HG02588 (cell line): ENCODE measurements at regions not wholly inside any gene's neighbourhood (a gene's known extent, or its start where the extent isn't known, plus 50 kb on each side); places are given as distances from the start of the nearest gene placed in this dataset.

Experiments
- ATAC-seq: cut with Tn5 transposase; IDR thresholded peaks from one replicate; pipeline ENCODE4 v1.9.1; 2021; ENCODE audit warnings: mild to moderate bottlenecking, moderate library complexity; ENCODE audit not compliant: unreplicated experiment

DNA sequence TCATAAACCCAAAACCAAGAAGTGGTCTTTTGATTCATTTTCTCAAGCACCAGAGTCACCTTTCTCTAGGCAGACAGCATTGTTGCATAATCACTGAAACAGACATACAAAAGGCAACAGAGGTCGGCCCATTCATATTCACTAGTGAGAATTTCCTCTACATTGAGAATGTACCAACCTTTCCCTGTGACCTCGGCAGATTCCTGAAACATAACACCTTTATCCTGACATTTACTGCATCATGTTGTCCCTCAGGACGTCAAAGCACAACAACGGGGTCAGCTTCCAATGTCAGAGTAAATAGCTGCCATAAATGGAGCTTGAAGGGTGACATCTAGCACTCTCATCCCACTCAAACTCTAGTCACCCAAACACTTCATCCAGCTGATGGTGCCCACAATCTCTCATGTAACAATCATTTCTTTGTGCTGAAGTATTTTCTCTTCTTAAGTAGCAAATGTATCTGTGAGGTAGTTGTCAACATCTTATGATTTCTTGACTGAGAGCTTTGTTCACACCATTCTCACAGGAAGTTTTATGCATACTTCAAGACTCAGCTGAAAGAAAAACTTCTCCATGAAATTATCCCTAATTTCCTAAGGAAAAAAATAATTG lies 802.6 kb upstream of the CHAC2 start:
- no peak for ATAC-seq

DNA sequence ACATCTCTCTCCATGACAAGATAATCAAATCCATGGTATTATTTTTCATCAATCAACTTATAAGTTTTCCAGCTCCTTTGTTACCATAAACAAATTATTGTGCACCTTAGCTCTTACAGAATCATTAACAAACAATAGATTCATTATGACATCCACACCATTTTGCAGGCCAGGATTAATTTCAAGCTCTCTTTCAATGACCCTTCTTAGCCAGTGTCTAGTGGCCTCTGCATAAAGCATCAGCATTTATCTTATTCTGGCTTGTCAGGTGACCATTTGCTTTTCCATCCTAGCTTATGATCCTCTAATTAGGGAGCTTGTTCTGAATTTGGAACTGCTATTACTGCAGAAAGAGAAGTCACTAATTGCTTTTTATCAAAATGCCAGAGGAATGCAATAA lies 806.2 kb upstream of the CHAC2 start:
- ATAC-seq: no peak

DNA sequence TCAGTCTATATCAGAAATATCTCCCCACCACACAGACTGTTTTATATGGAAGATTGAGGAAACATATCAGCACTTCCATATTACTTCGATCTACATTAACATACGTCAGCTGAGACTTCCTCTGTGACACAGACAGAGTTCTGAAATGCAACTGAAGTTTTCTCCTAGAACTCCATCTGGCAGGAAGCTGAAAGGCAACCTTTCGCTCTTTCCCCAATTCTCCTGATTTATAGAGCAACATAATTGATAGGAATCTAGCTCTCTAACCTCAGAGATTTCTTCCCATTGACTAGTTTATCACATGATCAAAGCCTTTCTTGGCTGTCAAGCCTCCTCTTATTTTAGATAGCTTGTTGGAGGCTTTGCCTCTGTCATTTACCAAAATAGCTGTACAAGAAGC lies 806.7 kb upstream of the CHAC2 start:
- ATAC-seq: no peak

DNA sequence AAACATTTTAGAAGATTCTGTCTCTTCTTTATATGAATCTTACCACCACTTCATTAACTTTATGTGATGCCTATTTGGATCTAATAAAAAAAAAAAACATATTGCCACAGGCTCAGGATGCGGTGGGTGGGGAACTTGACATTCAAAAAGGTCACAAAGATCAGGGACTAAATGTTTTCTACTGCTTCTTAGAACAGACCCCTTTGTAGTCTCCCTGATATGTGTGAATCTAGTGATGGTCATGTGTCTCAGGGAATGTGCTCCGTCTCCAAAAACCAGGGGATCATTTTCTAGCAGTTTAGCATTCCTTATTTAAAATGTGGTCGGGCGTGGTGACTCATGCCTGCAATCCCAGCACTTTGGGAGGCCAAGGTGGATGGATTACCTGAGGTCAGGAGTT lies 807.8 kb upstream of the CHAC2 start:
- no peak for ATAC-seq

DNA sequence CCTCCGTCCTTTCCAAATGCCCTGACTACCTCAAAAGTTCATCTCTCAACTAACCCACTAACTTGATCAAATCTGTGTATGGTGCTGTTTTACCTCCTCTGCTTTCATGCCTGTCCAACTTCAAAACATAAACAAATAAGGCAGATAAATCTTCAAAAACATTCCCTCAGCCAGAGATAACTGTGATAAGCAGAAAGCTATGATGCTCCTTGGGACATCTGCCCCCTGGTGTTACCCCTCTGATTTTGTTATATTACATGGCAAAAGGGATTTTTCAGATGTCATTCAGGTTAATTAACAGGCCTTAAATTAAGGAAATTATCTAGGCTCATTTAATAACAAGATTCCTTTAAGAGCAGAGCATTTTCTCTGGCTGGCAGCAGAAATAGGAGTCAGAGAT lies 810.8 kb upstream of the CHAC2 start:
- ATAC-seq: no peak

DNA sequence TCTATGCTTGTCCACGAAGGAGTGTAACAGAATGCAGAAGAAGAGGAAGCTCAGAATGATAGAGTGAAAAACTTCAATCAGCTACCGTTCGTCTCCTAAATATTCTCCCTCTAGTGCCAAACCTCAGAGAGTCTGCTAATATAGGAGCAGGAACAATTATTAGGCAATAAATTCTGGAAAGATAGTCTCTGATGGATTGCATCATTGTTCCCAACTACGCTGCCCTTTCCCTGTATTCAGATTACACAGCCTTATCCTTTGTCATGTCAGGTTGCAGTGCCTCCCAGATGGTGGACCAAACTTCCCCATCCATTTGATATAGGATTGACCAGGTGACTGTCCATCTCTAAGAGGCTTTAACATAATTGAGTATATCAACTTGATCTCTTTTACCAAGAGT lies 811.5 kb upstream of the CHAC2 start:
- ATAC-seq: no peak

DNA sequence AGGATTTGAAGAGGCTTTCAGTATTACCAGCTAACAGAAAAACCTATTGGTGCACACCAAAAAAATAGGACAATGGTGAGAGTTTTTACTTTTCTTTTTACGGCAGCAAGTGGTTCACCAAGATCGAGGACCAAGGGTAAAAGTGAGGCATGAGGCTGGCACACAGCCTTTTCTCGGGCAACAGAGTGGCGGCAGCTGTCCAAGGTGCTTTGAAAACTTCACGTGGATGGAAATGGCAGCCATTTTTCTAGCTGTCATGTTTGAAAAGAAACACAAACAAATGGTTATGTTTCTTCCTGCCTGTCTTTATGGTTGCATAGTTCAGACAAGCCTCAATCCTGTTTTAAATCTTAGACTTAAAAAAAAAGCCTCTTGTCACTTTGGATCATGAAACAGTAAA lies 812.5 kb upstream of the CHAC2 start:
- no peak for ATAC-seq

DNA sequence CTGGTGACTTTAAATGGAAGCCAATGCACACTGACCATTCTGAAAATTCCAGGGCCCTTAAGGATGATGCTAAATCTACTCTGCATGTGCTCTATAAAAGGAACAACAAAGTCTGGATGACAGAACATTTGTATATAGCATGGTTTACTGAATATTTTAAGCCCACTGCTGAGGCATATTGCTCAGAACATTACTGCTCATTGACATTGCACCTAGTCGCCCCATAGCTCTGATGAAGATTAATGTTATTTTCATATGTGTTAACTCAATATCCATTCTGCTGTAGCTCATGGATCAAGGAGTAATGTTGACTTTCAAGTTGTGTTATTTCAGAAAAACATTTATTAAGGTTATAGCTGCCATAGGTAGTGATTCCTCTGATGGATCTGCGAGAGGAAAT lies 827.5 kb upstream of the CHAC2 start:
- ATAC-seq: no peak

DNA sequence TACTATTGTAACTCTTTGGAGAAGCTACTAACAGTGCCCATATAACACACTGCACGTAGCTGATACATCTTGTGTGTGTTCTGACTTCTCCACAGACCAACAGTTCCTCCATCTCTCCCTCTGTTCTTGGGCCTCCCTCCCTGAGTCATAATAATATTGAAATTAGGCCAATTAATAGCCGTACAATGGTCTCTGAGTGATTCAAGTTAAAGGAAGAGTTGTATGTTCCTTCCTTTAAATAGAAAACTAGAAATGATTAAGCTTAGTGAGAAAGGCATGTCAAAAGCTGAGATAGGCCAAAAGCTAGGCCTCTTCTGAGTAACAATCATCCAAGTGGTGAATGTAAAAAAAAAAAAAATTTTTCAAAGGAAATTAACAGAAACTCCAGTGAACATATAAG lies 828.4 kb upstream of the CHAC2 start:
- ATAC-seq: no peak

DNA sequence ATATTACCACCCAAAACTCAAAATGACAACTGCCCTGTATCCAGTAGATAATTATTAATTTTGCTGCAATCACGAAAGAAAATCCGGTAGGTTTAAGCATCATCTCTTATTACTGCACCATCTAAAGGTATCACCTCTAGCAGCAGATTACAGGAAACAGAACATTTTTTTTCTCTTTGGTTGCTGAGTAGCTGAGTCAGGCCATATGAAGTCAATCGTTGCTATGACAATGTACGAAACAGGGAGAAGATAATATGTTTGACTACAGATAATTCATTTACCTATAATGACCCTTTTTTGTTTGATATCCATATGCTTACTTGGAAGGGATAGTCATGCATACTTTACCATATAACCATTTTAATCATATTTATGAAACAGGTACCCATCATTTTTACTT lies 831.6 kb upstream of the CHAC2 start:
- ATAC-seq: no peak

DNA sequence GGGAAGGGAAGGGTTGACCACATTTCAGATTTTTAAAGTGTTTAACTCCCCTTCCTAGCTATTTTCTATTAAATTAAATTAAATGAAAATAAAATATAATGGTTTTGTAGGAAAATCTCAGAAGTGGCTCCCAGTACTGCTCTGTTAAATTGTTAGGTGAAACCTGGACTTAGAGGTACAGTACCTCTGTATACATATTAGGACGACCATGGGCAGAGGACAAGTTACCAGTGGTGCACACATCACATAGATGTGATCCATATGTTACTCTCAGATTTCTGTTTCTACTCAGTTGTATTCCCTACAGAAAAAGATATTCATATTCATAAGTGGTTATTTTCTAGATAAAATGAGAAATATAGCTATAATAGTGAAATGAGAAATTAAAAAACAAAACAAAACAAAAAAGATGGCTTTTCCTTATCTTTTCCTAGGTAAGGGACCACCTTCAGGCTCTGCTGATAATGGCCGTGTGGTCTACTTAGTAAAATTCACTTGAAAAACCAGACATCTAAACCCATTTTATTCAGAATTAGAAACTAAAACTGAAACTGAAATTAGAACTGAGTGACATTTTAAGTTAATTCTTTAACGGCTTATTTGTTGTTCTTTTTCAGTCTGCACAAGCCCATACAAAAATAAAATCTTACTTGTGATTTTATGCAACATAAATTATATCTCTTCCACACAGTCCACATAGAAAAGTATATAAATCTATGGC lies 832.5 kb upstream of the CHAC2 start:
- ATAC-seq: peak; percentile 19

DNA sequence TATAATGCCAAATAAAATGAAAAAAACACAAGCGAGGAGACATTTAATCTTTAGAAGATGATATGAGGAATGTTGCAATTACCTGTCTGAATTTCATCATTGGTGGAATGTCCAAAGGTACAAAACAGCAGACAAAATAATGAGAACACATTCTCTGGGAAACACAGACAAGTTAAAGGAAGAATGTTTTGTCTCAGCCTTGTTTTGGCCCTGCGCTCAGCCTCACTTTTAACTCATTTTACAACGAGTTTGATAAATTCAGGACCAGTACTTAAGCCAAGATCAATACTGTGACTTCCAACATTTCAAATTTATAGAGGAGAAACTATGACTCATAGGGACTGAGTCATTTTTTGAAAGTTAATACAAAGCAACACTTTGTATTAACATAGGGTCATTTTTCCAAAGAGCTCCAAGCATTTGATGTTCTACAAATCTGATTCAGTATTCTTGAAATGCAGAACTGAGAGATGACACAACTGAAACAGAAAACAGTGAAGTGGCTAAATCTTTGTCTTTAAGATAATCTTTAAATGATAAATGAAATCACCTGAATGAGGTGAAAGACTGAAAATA lies 833.2 kb upstream of the CHAC2 start:
- ATAC-seq: peak; percentile 70

DNA sequence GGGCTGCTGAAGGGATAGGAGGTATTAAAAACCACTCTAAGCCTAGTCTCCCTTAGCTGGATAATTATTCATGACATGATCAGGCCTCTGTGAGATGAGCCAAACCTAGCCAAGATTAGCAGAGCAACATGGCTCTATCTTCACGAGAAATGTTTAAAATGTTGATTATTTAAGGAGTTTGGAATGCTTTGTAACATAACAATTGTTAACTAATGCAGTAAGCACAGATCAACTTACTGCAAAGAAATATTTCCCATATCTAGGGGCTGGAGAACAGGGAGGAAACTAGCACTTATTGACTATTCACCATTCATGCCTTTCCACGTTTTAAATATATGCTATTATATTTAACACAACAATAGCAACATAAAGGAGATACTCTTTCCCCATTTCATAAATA lies 833.7 kb upstream of the CHAC2 start:
- ATAC-seq: no peak

DNA sequence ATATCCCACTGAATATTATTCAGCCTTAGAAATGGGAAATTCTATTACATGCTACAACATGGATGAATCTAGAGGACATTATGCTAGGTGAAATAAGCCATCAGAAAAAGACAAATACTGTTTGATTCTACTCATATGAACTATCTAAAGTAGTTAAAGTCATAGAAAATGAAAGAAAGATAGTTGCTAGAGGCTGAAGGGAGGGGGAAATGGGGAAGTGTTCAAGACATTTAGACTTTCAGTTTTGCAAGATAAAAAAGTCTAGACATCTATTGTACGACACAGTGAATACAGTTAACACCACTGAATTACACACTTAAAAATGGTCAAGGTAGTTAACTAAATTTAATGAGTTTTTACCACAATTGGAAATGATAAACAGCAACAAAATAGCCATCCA lies 835.9 kb upstream of the CHAC2 start:
- ATAC-seq: peak; percentile 55

DNA sequence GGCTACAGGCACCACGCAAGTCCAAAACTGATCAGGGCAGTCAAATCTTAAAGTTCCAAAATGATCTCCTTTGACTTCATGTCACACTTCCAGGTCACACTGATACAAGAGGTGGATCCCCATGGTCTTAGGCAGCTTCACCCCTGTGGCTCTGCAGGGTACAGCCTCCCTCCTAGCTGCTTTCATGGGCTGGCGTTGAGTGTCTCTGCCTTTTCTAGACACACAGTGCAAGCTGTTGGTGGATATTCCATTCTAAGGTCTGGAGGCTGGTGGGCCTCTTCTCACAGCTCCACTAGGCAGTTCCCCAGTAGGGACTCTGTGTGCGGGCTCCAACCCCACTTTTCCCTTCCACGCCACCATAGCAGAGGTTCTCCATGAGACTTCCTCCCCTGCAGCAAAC lies 838.2 kb upstream of the CHAC2 start:
- no peak for ATAC-seq

DNA sequence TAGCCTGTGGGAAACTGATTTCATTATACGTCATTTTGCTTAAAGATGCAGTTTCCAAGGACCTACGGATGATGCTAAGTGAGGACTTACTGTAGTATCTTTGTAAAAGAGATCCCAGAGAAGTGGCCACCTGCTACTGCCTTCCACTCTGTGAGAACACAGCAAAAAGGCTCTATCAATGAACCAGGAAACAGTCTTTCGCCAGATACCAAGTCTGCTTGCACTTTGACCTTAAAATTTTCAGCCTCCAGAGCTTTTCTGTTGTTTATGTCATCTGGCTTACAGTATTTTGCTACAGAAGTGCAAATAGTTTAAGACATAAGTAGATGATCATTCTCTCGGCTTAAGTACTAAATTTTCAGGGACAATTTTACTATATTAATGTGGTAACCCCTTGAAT lies 847.9 kb upstream of the CHAC2 start:
- ATAC-seq: no peak

DNA sequence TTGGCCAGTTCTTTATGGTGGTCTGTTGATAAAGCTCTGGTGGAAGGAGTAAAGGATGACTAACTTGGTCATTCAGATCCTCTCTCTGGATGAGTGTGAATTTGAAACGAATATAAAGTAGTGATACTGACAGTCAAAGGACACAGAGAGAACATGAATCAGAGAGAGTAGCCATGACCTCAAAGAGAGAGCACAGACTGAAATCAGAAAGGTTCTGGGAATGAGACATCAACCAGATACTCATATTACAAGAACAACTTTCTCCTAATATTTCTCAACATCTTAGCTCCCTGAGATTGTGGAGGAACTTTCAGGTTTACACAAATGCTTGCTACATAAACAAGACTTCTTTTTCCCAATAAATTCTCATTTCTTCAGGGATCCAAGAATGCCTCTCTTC lies 849.1 kb upstream of the CHAC2 start:
- ATAC-seq: no peak

DNA sequence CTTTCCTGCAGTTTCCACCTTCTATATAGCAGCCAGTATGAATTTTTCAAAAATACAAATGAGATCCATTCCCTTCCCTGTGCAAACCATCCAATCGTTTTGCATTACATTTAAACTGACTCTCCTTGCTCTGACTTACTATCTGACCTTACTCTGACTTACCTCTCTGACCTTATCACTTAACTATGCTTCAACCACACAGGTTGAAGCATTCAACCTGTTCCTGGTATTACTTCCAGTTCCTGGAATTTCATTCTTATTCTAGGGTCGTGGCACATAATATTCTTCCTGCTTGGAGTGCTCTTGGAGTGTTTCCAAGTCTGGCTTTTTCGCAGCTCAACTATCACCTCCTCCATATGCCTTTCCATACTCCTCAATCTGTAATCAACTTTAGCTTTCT lies 850.6 kb upstream of the CHAC2 start:
- ATAC-seq: no peak

DNA sequence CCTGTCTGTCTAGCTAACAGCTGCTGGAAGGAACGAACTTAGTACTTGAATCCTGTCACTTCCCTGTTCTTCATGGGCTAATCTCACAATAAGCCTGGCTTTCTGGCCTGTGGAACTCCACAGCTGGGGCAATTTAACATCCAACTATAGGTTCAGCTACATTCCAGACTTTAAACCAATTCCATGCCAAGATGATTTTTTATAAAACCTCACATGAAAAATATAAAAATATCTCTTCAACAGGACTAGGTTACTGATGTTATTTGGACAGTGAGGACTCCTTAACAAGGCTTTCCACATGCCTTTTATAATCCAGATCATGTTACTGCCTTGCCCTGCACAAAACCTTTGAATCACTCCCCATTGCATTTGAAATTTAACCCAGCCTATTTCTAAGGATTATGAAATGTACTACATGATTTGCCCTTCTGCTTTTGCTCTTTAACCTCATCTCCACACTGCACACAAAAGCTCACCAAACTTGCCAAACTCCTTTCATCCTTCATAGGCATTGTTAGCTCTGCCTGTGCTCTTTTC lies 863.2 kb upstream of the CHAC2 start:
- no peak for ATAC-seq

DNA sequence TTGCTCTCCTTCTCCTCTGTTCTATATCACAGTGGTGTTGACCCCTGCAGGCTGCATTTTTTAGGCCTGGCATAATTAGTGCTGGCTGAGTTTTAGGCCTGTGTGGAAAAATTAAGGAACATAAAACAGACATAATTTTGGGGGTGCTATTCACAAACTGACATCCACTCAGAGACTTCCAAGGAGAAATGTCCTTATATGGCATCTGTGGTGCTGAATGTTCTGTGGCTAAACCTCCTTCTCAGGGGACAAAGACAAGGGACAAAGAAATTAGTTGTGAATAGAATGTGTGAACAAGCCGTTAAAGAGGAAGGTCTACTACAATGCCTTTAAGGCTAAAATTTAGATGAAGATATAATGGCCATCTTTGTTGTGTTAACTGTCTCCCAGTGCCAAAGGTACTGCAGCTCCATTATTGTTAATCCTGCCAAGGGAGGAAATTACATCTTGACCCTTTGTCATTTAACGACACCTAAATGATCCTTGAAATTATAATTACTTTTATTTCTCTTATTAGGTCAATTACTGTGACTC lies 870.0 kb upstream of the CHAC2 start:
- no peak for ATAC-seq

DNA sequence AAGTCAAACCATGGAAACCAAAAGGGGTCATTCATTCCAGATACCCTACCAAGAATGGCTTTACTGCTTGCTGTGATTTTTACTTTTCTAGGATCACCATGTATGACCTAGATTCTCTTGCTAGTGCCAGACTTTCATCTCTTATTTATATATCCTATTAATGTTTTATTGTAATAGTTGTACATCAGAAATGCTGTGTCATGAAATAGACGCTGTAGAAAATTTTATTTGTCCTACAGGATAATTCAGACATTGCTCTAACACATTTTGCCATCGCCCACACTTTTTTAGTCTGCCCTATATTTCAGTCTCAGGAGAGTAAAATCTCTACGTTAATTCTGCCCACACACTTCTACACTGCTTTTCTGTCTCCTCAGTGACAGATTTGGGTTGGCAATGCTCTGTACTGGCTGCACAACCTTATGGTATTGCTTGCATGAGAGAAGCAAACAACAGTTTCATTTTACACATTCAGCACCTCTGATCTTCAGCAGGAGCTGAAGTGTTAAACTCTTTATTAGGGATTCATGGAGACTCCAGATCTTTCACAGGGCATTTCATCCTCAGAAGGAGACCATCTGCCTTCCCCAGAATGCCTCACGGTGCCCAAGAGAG lies 871.8 kb upstream of the CHAC2 start:
- no peak for ATAC-seq

DNA sequence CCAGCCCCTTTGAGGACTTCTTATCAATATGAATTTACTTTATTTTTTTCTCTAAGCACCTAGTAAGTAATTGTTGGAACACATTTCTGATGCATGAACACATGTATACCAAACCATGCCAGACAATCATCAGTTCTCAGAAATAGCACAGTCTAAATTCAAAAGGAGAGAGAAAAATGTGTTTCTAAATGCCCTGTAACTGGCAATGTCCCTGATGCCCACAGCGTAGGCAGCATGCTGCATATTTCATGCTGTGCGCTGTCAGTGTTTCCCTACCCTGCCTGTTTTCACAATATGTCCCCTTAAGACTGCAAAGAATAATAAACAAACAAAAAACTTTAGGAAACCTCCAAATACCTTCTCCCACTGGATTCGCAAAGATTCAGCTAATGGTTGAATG lies 881.0 kb upstream of the CHAC2 start:
- no peak for ATAC-seq
